SHP77 (cell line): ENCODE measurements at regions not wholly inside any gene's neighbourhood (a gene's known extent, or its start where the extent isn't known, plus 50 kb on each side); places are given as distances from the start of the nearest gene placed in this dataset.

ENCODE experiments used
- DNase-seq, 2 experiments: peaks; one replicate each; lab custom pipeline; 2025; lab: John Stamatoyannopoulos, UW

GRCh38 chr18:77910347-77910746 lies 660.7 kb downstream of the GALR1 start:
- DNase-seq: no peak

- DNase-seq: no peak
Observed at GRCh38 chr18:77911971-77912605, 662.4 kb downstream of the GALR1 start.

DNA sequence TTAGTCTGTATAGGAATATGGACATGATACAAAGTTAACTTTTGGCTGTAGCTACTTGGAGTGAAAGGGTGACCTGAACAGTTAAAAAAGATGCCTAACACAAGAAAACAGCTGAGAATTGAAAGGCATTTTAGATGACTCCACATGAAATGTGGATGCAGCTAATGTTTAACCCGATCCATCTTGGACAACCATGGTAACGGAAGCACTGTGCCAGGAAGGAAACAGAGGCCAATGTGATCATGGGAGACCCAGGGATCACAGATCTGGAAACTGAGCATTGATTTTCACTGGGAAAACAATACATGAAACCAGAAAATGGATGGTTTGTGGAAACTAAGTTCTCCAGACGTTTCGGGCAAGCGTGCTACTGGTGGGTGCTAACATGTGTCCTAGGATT lies 669.1 kb downstream of the GALR1 start:
- DNase-seq: no peak

GRCh38 chr18:77919923-77920322 lies 670.3 kb downstream of the GALR1 start:
- DNase-seq: no peak

GRCh38 chr18:77935342-77935741 lies 685.7 kb downstream of the GALR1 start:
- DNase-seq: no peak

DNA sequence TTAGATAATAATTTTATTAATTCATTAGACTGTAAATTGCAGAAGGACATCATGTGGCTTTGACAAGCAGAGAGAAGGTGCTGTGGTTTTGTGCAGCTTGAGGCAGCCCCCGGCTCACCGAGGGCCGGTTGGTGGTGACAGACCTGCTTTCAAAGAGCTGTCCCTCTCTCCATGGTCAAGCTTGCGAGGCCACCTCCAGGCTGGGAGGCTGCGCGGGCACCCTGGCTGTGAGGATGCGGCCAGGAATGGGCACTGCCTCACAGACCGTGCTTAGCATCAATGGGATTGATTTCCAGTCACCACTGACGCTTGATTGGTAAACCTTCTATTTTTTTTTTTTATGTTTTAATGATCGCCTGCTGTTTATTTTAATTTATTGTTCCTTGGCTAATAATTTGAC lies 690.9 kb downstream of the GALR1 start:
- no peak for DNase-seq

- no peak for DNase-seq
Observed at GRCh38 chr18:77944533-77944932, 694.9 kb downstream of the GALR1 start.

DNA sequence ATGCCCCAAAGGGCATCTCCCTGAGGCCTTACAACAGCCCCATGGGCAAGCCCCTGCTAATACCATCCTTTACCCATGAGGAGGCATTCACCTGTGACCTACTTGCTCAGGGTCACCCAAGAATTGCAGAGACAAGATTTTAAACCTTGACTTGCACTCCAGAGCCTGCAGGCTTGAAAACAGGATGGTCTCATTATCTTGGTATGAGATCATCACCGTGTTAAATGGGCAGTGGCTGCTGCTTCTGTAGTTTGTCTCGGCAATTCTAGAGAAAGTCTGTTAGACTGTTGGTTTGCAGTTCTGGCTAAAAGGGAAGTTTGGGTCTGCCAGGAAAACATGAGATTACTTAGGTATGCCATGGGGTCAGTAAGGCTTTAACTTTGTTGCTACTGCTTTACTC lies 698.9 kb downstream of the GALR1 start:
- no peak for DNase-seq

DNA sequence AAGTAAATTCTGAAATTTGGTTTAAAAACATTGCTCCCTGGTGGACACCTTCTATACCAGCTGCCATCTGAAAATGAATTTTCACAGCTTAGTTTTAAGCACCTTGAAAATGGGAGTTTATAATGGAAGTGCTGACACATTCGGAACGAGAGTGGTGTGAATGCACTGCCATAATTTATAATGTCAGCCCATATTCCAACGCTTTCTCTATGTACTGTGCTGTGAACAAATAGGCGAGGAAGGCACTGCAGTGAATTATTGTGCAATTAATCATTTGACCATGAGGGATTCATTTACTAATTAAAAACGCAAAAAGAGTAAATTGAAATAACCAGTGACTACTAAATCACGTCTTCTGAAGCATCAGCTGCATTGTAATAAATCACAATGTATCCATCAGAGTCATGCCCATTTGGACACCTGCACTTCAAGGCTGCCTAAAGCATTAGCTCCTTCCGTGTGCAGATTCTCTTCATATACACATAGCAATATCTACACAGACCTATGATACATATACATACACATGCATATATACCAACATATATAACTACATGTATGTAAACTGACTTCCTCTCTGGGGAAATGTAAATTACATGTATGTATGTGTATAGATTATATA lies 699.8 kb downstream of the GALR1 start:
- no peak for DNase-seq

- no peak for DNase-seq
Observed at GRCh38 chr18:77959248-77959647, 709.6 kb downstream of the GALR1 start.

GRCh38 chr18:77960791-77961410 lies 711.3 kb downstream of the GALR1 start:
- DNase-seq: no peak

DNA sequence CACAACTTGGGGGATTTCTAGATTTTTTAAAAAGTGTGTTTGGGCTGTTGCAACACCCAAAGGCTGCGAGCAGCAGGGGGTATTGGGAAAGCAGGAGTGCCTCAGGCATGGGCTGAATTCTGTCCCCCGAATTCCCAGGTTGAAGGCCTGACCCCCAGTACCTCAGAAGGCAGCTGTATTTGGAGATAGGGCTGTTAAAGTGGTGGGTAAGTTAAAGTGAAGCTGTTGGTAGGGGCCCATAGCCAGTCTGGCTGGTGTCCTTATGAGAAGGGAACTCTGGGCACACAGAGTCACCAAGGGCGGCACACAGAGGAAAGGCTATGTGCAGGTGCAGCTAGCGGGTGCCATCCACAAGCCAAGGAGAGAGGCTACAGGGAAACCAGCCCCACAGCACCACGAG lies 717.4 kb downstream of the GALR1 start:
- DNase-seq: no peak

DNA sequence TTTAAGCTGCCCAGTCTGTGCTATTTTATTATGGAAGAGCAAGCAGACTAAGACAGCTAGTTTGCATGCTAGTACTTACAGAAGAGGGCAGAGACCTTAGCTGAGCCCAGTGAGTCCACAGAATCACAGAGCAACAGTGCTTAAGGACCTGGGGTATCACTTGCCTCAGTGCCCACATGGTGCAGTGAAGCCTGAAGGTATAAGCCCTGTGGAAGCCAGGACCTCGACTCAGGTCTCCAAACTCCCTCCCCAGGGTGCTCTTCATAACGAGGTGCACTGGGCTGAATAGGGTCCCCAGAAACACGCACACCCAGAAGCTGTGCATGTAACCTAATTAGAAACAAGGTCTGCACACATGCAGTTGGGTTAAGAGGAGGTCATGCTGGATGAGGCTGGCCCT lies 718.1 kb downstream of the GALR1 start:
- DNase-seq: no peak

- DNase-seq: no peak
Observed at GRCh38 chr18:77969972-77970371, 720.3 kb downstream of the GALR1 start.

GRCh38 chr18:77970814-77971213 lies 721.2 kb downstream of the GALR1 start:
- DNase-seq: no peak

GRCh38 chr18:77973745-77974144 lies 724.1 kb downstream of the GALR1 start:
- DNase-seq: no peak

DNA sequence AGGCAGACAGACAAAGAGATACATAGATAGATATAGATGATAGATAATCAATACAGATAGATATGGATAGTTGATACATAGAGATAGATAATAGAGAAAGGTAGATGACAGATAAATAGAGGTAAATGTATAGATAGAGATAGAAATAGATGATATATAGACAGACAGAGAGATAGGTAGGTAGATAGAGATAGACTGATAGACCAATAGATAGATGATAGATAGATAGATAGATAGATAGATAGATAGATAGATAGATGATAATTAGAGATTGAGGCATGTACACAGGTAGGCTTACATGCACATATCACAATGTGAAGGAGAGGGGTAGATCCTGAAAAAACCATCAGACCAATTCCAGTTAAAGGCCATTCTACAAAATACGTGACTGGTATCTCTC lies 724.7 kb downstream of the GALR1 start:
- DNase-seq: no peak

DNA sequence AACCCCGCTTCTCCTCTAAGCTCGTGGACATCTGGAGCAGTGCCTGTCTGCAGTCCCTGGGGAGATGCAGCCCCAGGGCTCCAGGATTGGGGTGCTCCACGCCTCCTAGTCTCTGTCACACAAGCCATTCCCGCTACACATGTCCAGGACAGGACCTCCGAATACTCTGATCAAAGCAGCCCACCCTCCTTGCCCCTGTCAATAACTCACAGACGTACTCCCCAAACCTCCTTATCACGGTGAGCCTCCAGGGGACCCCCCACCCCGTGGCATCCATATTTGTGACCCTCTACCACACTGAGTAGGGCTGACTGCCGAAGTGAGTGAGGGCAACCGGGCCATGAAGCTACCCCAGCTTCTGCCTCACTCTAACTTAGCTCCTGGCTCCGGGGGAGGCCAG lies 727.7 kb downstream of the GALR1 start:
- DNase-seq: no peak

DNA sequence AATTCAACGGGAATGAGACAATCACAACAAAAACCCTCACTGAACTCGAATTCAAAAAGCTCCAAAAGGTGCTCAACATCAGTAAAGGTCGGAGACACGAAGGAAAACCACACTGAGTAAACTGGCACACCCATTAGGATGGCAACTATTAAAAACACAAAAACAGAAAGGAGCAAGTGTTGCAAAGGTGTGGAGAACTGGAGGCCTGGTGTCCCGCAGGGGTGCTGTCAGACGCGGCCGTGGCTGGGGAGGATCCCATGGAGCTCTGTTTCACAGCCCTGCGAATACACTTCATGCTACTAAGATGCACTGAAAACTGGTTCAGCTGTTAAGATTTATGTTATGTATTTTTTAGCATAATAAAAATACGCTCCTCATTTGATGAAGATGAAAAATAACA lies 730.6 kb downstream of the GALR1 start:
- no peak for DNase-seq

- no peak for DNase-seq
Observed at GRCh38 chr18:77981874-77982273, 732.2 kb downstream of the GALR1 start.

DNA sequence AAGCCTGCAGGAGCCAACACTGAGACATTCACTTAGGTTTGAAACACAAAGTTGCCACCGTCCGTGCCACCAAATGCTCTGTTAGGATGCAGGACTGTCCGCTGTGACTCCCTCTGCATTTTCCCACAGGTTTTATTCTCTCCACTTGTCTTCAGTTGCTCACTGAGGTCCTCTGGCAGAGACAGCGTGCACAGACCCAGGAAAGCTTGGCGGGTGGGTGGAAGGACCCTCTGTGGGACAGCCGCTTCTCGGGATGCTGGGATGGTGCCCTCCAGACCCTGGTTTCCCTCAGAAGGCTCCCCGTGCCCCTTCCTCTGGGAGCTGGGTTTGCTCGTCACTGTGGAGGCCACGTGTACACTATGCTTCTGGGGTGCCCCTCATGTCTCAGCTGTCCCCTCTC lies 733.6 kb downstream of the GALR1 start:
- DNase-seq: no peak

- no peak for DNase-seq
Observed at GRCh38 chr18:77984178-77984577, 734.5 kb downstream of the GALR1 start.

DNA sequence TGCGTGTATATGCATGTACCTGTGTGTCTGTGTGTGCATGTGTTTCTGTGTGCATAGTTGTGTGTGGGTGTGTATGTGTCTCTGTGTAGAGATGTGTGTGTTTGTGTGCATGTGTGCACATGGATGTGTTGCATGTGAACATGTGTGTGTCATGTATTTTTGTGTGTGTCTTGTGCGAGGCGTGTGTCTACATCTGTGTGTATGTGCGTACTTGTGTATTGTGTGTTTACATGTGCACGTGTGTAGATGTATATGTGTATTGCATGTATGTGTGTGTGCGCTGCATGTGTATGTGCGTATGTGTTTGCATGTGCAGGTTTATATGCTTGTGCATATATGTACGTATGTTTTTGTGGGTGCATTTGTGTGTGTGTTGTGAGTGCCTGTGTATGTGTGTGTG lies 735.2 kb downstream of the GALR1 start:
- no peak for DNase-seq
